Naive thymus-derived CD4-positive, alpha-beta T cell (primary cell): ENCODE measurements at regions not wholly inside any gene's neighbourhood (a gene's known extent, or its start where the extent isn't known, plus 50 kb on each side); places are given as distances from the start of the nearest gene placed in this dataset.

ENCODE experiments used
- ATAC-seq: fragments of 150-1000 bp; cut with Tn5 transposase; 2 replicates; pipeline ENCODE4 v1.10.0; 2021; ENCODE audit warnings: mild to moderate bottlenecking, moderate library complexity
- CTCF ChIA-PET: fragments of 350-600 bp; sonication (Branson Sonifier 250); formaldehyde crosslinking; loops from one replicate; lab custom pipeline; 2021; ENCODE audit warnings: antibody characterized with exemption; lab: Charles Lee
- POLR2A ChIA-PET: fragments of 350-600 bp; sonication (Branson Sonifier 250); formaldehyde crosslinking; loops from one replicate; lab custom pipeline; 2021; ENCODE audit warnings: antibody characterized with exemption, inconsistent platforms; lab: Charles Lee
- DNase-seq, 9 donors: peaks; one replicate each; pipeline versions ENCODE4 v3.0.0 to v3.0.0-alpha.2; 2020 to 2022; ENCODE audit warnings: mixed read lengths in 1 of 9
- H3K27ac ChIP-seq: one replicate; pipeline ENCODE4 v1.7.0; 2013; ENCODE audit warnings: mild to moderate bottlenecking, low read depth, low read length, moderate library complexity
- H3K27me3 ChIP-seq, 2 donors: one replicate each; pipeline ENCODE4 v1.7.0; 2013; ENCODE audit warnings: low read length in 2 of 2, mild to moderate bottlenecking in 2 of 2, moderate library complexity in 2 of 2; ENCODE audit not compliant: control insufficient read depth in 2 of 2, insufficient read depth in 2 of 2
- H3K36me3 ChIP-seq, 3 experiments: 1 replicate in 2 of 3; 2 replicates in 1 of 3; pipeline ENCODE4 v1.7.0; 2013; ENCODE audit warnings: low read length in 3 of 3, mild to moderate bottlenecking in 3 of 3, moderate library complexity in 1 of 3; ENCODE audit not compliant: insufficient read depth in 3 of 3, control insufficient read depth in 2 of 3
- H3K4me1 ChIP-seq, 2 donors: one replicate each; pipeline ENCODE4 v1.7.0; 2013; ENCODE audit warnings: low read length in 2 of 2, mild to moderate bottlenecking in 2 of 2, moderate library complexity in 1 of 2; ENCODE audit not compliant: control insufficient read depth in 2 of 2, insufficient read depth in 2 of 2
- H3K4me3 ChIP-seq: 2 replicates; pipeline ENCODE4 v1.7.0; 2013; ENCODE audit warnings: mild to moderate bottlenecking, low read length
- H3K9me3 ChIP-seq, 3 experiments: 1 replicate in 2 of 3; 2 replicates in 1 of 3; pipeline ENCODE4 v1.7.0; 2013; ENCODE audit warnings: low read length in 3 of 3; ENCODE audit not compliant: control insufficient read depth in 2 of 3
- H3K27ac Mint-ChIP-seq, 9 donors: one replicate each; pipeline ENCODE4 v1.8.0; 2020 to 2022; ENCODE audit warnings: mixed read lengths in 9 of 9, mild to moderate bottlenecking in 8 of 9, moderate library complexity in 5 of 9, inconsistent platforms in 2 of 9
- H3K27me3 Mint-ChIP-seq, 5 donors: one replicate each; pipeline ENCODE4 v1.8.0; 2021 to 2022; ENCODE audit warnings: mixed read lengths in 5 of 5, mild to moderate bottlenecking in 1 of 5
- H3K36me3 Mint-ChIP-seq, 5 donors: one replicate each; pipeline ENCODE4 v1.8.0; 2020 to 2022; ENCODE audit warnings: mixed read lengths in 5 of 5, mild to moderate bottlenecking in 3 of 5, inconsistent platforms in 1 of 5
- H3K4me1 Mint-ChIP-seq, 7 donors: one replicate each; pipeline ENCODE4 v1.8.0; 2020 to 2022; ENCODE audit warnings: mixed read lengths in 7 of 7, mild to moderate bottlenecking in 3 of 7, inconsistent platforms in 1 of 7
- H3K4me3 Mint-ChIP-seq, 10 donors: one replicate each; pipeline ENCODE4 v1.8.0; 2020 to 2022; ENCODE audit warnings: mild to moderate bottlenecking in 10 of 10, mixed read lengths in 10 of 10, moderate library complexity in 6 of 10, inconsistent platforms in 2 of 10
- H3K9me3 Mint-ChIP-seq, 11 donors: one replicate each; pipeline ENCODE4 v1.8.0; 2020 to 2022; ENCODE audit warnings: mixed read lengths in 11 of 11, mild to moderate bottlenecking in 4 of 11, inconsistent platforms in 1 of 11, moderate library complexity in 1 of 11
- intact Hi-C, 2 donors: fragments of 100-400 bp; cut with micrococcal nuclease; formaldehyde crosslinking; loops; one replicate each; pipeline ENCODE4 v1.15.1; 2023

GRCh38 chr2:146597291-146597690 lies 1247.5 kb upstream of the ACVR2A start:
- H3K9me3 ChIP-seq = no peaks in the 10 kb centered on the region
- H3K36me3 ChIP-seq = no peaks in the 10 kb centered on the region
- ATAC-seq = no peak
- H3K27me3 ChIP-seq = no peaks in the 10 kb centered on the region
- peaks cover 0 to 6% (median 0%) of the 10 kb centered on the region in 11 donors for H3K9me3 Mint-ChIP-seq
- POLR2A ChIA-PET = no interaction called here
- no peaks in the 10 kb centered on the region for H3K4me1 Mint-ChIP-seq
- no peak overlapping the region for H3K4me3 ChIP-seq
- DNase-seq = no peak
- H3K27me3 Mint-ChIP-seq = no peaks in the 10 kb centered on the region
- no peak overlapping the region for H3K4me3 Mint-ChIP-seq
- H3K27ac Mint-ChIP-seq = no peak overlapping the region
- H3K36me3 Mint-ChIP-seq = no peaks in the 10 kb centered on the region
- CTCF ChIA-PET = no interaction called here
- no peaks in the 10 kb centered on the region for H3K4me1 ChIP-seq
- no peak overlapping the region for H3K27ac ChIP-seq
- intact Hi-C loops = loop anchor here in 1 of 2 donors (5.0 kb wide), 1 partner anchor 620 kb away; no protein-coding TSS in a partner anchor

- Histone ChIP-seq H3K4me1 (no peaks in the 10 kb centered on the region), H3K9me3 (no peaks in the 10 kb centered on the region), H3K36me3 (no peaks in the 10 kb centered on the region), H3K27me3 (no peaks in the 10 kb centered on the region), H3K27ac (no peak overlapping the region), H3K4me3 (no peak overlapping the region)
- intact Hi-C loops = no loop called here
- no peaks in the 10 kb centered on the region for H3K27me3 Mint-ChIP-seq
- peaks cover 0 to 6% (median 0%) of the 10 kb centered on the region in 11 donors for H3K9me3 Mint-ChIP-seq
- no peak overlapping the region for H3K27ac Mint-ChIP-seq
- no peak overlapping the region for H3K4me3 Mint-ChIP-seq
- CTCF ChIA-PET = no interaction called here
- H3K4me1 Mint-ChIP-seq = no peaks in the 10 kb centered on the region
- POLR2A ChIA-PET = no interaction called here
- no peaks in the 10 kb centered on the region for H3K36me3 Mint-ChIP-seq
- ATAC-seq (no peak), DNase-seq (no peak)
Measured at GRCh38 chr2:146591908-146592307, 1252.9 kb upstream of the ACVR2A start.

- POLR2A ChIA-PET = no interaction called here
- Mint-ChIP-seq H3K9me3 (peaks cover 0 to 4% (median 0%) of the 10 kb centered on the region in 11 donors), H3K27ac (no peak overlapping the region), H3K4me1 (no peaks in the 10 kb centered on the region), H3K27me3 (no peaks in the 10 kb centered on the region), H3K36me3 (no peaks in the 10 kb centered on the region), H3K4me3 (no peak overlapping the region)
- Histone ChIP-seq H3K27ac (no peak overlapping the region), H3K4me1 (no peaks in the 10 kb centered on the region), H3K4me3 (no peak overlapping the region), H3K36me3 (no peaks in the 10 kb centered on the region), H3K27me3 (no peaks in the 10 kb centered on the region), H3K9me3 (no peaks in the 10 kb centered on the region)
- no peak for DNase-seq
- intact Hi-C loops = no loop called here
- CTCF ChIA-PET = no interaction called here
- ATAC-seq = no peak
Measured at GRCh38 chr2:146587291-146587713, 1257.5 kb upstream of the ACVR2A start.

- CTCF ChIA-PET = no interaction called here
- H3K4me3 ChIP-seq = no peak overlapping the region
Measured at GRCh38 chr2:146584316-146584715, 1260.5 kb upstream of the ACVR2A start.

GRCh38 chr2:146579147-146579930 lies 1265.5 kb upstream of the ACVR2A start:
- ATAC-seq = no peak

More at GRCh38 chr2:146584316-146584715, 1260.5 kb upstream of the ACVR2A start:
- POLR2A ChIA-PET = no interaction called here
- H3K27me3 Mint-ChIP-seq = no peaks in the 10 kb centered on the region
- intact Hi-C loops = no loop called here
- Histone ChIP-seq H3K9me3 (no peaks in the 10 kb centered on the region), H3K27me3 (no peaks in the 10 kb centered on the region), H3K27ac (no peak overlapping the region), H3K36me3 (no peaks in the 10 kb centered on the region), H3K4me1 (no peaks in the 10 kb centered on the region)
- peaks cover 0 to 8% (median 0%) of the 10 kb centered on the region in 11 donors for H3K9me3 Mint-ChIP-seq
- no peak for DNase-seq
- no peaks in the 10 kb centered on the region for H3K36me3 Mint-ChIP-seq
- no peak overlapping the region for H3K4me3 Mint-ChIP-seq
- no peak for ATAC-seq
- H3K4me1 Mint-ChIP-seq = no peaks in the 10 kb centered on the region
- H3K27ac Mint-ChIP-seq = no peak overlapping the region

GRCh38 chr2:146576339-146577111 lies 1268.3 kb upstream of the ACVR2A start:
- Mint-ChIP-seq H3K36me3 (no peaks in the 10 kb centered on the region), H3K4me3 (no peak overlapping the region), H3K27ac (no peak overlapping the region), H3K9me3 (peaks cover 0 to 4% (median 0%) of the 10 kb centered on the region in 11 donors), H3K27me3 (no peaks in the 10 kb centered on the region), H3K4me1 (no peaks in the 10 kb centered on the region)
- CTCF ChIA-PET = no interaction called here
- POLR2A ChIA-PET = no interaction called here
- no peak for ATAC-seq
- H3K27ac ChIP-seq = no peak overlapping the region
- H3K36me3 ChIP-seq = no peaks in the 10 kb centered on the region
- no peak overlapping the region for H3K4me3 ChIP-seq
- intact Hi-C loops = no loop called here
- H3K27me3 ChIP-seq = no peaks in the 10 kb centered on the region
- DNase-seq = no peak
- H3K9me3 ChIP-seq = no peaks in the 10 kb centered on the region
- no peaks in the 10 kb centered on the region for H3K4me1 ChIP-seq

More at GRCh38 chr2:146579147-146579930, 1265.5 kb upstream of the ACVR2A start:
- Histone ChIP-seq H3K27me3 (no peaks in the 10 kb centered on the region), H3K4me1 (no peaks in the 10 kb centered on the region), H3K4me3 (no peak overlapping the region), H3K27ac (no peak overlapping the region), H3K36me3 (no peaks in the 10 kb centered on the region), H3K9me3 (no peaks in the 10 kb centered on the region)
- Mint-ChIP-seq H3K27ac (no peak overlapping the region), H3K36me3 (no peaks in the 10 kb centered on the region), H3K9me3 (peaks cover 0 to 4% (median 0%) of the 10 kb centered on the region in 11 donors), H3K4me3 (no peak overlapping the region), H3K27me3 (no peaks in the 10 kb centered on the region), H3K4me1 (no peaks in the 10 kb centered on the region)
- intact Hi-C loops = no loop called here
- CTCF ChIA-PET = no interaction called here
- POLR2A ChIA-PET = no interaction called here
- no peak for DNase-seq
